ENCODE measurements at regions not wholly inside any gene's neighbourhood (a gene's known extent, or its start where the extent isn't known, plus 50 kb on each side); places are given as distances from the start of the nearest gene placed in this dataset.
"Not testable (repeated sequence)": the region's sequence is repeated elsewhere in the genome, so short reads cannot be mapped to it uniquely, and the experiment has no call there.

DNA sequence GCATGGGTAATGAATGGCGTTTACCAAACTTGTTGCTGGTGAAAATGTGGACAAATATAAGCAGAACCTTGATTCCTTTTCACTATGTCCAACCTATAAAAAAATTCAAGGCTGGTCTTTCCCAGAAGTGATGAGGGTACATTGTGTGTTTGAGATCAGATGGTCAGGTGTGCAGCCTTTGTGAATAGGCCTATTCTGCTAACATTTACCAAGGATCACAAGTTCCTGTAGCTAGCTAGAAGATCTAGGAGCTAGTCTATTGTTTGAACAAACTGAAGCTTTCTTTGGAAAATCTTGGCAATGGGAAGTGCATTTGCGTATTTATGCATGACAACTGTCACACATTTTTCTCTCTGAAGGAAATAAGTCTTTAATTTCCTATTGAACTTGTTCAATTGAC lies 489.6 kb downstream of the KLF5 start:
- DNase-seq (ENCODE audit: extremely low read depth in 1 of 11, low read depth in 9 of 11, low spot score in 4 of 11), result no peak

DNA sequence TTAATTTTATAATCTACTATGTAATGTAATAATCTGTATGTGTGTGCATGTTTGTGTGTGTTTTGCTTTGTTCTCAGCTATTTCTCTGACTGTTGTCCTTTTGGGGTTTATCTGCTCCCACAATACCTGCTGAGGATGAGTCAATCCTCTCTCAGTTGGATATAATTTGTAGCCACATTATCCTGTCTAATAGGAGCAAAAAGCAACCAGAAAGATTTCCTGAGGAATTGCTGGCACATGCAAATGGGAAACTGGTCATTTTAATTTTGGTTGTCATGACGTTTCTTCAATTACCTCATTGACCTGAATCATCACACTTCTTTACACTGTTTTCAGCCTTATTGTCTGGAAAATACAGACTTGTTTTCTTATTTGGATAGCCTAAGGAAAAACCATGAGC lies 488.4 kb downstream of the KLF5 start:
- DNase-seq (ENCODE audit: extremely low read depth in 1 of 11, low read depth in 9 of 11, low spot score in 4 of 11), result no peak

DNA sequence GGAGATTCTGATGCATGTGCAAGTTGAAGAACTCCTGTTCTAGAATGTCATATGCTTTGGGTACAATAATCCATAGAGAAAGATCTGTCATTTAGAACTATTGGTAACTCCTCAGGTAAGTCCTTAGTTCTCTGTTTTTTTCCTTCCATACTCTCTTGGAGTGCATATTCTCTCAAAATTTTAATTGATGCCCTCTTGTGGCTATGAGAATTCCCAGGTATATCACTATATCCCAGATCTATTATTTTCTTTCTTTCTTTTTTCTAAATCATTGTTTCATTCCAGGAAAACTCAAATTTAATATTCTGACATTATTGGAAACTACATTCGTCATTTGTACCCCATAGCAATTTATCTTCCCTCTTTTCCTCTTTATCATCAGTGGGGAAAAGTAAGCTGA lies 485.4 kb downstream of the KLF5 start:
- no peak for DNase-seq (ENCODE audit: extremely low read depth in 1 of 11, low read depth in 9 of 11, low spot score in 4 of 11)

DNA sequence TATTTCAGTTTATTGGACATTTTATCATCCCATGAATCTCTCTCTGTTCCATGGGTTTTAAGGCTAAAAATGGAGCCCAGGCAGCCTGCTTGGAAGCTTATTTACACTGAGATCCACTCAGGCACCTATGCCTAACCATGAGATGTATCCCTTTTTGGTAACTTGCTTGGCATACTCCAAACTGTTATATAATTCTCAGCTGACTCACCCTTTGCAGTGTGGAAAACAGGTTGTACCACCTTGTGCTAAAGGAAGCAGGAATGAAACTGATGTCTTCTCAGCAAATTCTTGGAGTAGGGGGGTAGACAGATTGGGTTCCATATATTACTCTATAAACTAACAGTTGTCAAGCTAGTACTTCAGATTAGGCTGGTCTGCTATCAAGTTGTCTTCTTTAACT lies 483.6 kb downstream of the KLF5 start:
- DNase-seq (ENCODE audit: extremely low read depth in 1 of 11, low read depth in 9 of 11, low spot score in 4 of 11), result no peak

DNA sequence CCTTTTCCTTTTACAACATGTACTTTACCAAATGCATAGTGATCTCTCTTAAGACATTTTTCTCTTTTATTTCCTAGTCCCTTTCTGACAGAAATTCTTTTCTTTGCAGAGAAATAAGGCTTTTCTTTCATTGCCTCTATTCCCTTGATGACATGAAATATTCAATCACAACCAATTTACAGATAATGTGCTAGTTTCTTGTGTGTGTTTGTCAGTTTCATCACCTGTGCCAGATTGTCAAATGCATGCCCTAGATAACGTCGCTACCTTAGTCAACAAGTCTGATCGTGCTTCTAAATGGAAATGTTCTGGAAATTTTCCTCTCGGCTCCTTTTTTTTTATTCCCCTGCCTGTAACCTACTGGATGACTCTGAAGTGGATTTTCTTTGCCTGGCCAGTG lies 478.1 kb downstream of the KLF5 start:
- DNase-seq (ENCODE audit: extremely low read depth in 1 of 11, low read depth in 9 of 11, low spot score in 4 of 11), result no peak

DNA sequence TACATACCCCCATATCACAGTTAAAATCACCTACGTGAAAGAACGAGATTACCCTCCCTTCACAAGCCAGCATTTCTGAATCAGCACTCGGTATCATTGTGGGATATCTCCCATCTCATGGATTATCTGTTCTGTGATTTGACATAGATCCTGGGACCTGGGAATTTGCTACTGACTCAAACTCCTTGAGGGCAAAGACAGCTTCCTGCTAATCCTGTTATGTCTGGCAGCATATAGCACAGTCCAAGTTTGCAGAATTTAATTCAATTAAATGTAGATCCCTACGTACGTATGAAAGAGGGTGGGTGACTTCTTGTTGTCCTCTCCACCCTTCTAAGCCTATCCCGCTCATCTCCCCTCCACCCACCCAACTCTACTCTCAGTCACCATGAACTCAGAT lies 476.5 kb downstream of the KLF5 start:
- no peak for DNase-seq (ENCODE audit: extremely low read depth in 1 of 11, low read depth in 9 of 11, low spot score in 4 of 11)

DNA sequence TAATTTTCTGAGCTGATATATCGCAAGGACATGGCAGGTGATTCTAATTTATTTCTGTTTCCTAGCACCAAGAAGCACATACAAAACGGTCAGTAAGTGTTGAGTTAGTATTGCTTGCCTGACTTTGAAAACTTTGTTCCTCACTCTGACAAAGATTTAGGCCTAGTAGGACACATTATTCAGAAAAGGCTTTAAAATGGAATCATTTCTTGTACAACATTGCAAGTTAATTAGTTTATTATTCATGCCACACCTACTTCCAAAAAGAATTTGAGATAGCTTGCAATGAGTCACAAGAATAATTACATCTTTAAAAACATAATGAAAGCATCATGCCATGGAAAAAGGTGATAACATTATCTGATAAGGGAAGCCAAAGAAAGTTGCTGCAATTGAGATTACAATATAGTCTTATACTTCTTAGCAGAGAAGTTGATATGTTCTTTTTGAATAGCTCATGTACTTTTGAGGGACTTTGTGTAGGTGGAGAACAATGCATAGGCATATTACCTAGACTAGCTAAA lies 474.2 kb downstream of the KLF5 start:
- no peak for DNase-seq (ENCODE audit: extremely low read depth in 1 of 11, low read depth in 9 of 11, low spot score in 4 of 11)

DNA sequence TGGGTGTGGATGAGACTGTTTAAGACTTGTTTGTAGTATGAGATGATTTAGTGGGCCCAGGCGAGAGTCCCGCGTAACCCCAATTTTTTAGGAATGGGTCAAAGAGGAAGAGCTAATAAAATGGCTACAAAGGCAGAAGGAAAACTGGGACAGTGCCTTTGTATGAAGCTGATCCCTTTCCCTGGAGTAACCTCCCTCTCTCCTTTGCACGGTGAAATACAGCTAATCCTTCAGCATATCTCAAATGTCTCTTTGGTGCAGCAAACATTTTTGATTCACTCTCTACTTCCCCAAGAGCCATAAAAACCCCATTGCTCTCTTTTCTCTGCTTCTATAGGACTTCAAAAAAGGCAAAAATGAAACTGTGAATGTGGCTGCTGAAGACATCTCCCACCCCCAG lies 473.8 kb downstream of the KLF5 start:
- no peak for DNase-seq (ENCODE audit: extremely low read depth in 1 of 11, low read depth in 9 of 11, low spot score in 4 of 11)

DNA sequence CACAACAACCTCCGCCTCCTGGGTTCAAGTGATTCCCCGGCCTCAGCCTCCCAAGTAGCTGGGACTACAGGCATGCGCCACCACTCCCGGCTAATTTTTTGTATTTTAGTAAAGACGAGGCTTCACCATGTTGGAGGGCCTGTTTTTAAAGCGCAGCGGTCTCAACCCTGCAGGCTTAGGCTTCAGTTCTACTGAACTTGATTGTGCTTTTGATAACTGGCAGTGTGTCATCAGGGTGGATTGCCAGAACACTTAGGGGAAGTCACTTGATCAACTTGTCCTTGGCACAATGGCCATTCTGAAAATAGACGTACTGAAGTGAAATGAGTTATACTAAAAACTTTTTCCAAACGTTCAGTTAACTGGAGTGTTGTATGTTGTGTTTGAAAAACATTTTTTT lies 472.2 kb downstream of the KLF5 start:
- DNase-seq (ENCODE audit: extremely low read depth in 1 of 11, low read depth in 9 of 11, low spot score in 4 of 11), result no peak

DNA sequence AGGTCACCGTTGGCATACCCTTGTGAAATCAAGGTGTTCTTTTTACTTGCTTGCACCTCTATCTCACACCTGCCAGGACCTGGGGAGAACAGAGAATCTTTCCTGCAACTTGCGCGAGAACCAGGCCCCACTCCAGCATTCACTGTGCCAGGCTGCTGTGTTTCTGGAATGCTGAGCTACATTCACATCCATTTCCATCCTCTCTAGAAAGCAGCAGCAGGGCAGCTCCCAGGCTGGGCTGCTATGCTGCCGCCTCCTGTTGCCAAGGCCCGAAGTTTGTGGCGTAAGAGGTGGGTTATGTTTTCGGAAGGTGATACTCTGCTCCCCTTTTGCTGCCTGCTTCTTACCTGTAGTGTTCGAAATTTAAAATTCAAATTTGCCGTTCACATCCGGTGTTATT lies 464.1 kb downstream of the KLF5 start:
- DNase-seq (ENCODE audit: extremely low read depth in 1 of 11, low read depth in 9 of 11, low spot score in 4 of 11), result no peak

DNA sequence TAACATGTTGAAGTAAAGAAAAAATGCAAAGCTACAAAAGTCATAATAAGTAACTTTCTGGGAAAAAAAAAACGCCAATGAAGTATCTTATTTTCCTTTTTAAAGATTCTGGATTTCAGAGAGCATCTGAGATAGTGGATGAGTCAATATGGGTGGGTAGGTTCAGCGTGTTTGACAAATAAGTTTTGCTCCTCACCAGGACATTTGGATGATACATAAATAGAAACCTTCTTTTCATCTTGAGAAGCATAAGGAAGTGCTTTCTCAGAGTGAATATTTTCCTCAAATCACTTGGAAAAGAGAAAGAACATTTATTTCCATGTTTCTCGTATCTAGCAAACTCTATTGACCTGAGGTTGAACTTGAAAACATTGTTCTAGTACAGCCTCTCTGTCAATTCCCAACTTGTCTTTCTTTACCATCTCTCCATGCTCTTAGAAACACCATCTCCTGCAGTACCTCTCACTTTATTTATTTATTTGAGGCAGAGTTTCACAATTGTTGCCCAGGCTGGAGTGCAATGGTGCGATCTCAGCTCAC lies 463.2 kb downstream of the KLF5 start:
- no peak for DNase-seq (ENCODE audit: extremely low read depth in 1 of 11, low read depth in 9 of 11, low spot score in 4 of 11)

DNA sequence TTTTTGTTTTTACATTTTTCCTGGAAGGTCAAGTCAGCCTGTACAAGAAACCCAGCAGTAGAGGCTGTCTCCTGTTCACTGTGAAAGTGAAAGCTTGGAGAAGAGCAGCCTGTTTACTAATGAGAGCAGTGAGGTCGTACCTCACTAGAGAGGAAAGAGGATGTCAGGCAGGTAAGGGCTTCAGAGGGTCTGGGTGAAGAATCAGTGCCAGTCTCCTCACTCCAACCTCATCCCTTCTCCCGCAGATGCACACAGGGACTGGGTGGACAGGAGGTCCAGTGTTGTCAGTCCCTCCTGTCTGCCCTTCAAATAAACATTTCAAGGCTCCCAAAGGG lies 462.5 kb downstream of the KLF5 start:
- DNase-seq (ENCODE audit: extremely low read depth in 1 of 11, low read depth in 9 of 11, low spot score in 4 of 11), result no peak

DNA sequence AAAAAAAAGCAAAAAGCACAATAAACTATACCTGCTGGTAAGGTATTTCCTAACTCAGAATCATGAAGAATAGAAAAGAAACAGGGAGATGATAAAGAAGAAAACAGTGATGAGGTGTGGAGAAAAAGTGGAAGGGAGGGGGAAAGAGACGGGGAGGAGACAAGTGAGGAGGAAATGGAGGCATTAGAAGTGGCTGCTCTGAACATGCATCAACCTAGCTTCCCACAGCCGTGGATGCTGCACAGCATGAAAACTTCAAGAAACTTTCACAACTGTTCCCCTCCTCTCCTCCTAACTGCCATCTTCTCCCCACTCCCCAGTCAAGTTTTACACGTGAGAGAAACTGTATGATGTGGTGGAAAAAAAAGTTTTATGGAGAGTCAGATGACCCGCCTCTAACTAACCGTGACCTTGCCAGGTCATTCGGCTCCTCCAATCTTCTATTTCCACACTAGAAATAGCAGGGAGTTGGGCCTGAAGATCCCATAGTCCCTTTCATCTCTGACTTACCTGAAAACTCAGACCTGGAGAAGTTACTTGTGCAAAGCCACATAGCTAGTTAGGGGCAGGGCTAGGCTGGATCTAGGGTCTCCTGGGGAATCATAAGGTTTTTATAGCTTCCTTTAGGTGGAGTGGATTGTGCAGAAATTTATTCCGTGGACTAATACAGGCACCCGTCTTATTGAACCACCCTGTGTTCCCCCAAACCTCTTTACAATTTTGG lies 461.9 kb downstream of the KLF5 start:
- no peak for DNase-seq (ENCODE audit: extremely low read depth in 1 of 11, low read depth in 9 of 11, low spot score in 4 of 11)

DNA sequence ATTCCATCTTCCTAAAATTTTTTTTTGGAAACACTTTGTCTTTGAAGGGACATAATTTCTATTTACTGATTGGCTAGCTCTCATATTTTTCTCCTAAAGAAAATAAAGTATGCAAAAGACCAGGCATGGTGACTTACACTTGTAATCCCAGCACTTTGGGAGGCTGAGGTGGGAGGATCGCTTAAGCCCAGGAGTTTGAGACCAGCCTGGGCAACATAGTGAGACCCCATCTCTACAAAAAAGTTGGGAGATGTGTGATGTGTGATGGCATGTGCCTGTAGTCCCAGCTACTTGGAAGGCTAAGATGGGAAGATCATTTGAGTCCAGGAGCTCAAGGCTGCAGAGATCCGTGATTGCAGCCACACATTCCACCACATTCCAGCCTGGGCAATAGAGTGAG lies 461.3 kb downstream of the KLF5 start:
- DNase-seq (ENCODE audit: extremely low read depth in 1 of 11, low read depth in 9 of 11, low spot score in 4 of 11), result not testable (repeated sequence)

DNA sequence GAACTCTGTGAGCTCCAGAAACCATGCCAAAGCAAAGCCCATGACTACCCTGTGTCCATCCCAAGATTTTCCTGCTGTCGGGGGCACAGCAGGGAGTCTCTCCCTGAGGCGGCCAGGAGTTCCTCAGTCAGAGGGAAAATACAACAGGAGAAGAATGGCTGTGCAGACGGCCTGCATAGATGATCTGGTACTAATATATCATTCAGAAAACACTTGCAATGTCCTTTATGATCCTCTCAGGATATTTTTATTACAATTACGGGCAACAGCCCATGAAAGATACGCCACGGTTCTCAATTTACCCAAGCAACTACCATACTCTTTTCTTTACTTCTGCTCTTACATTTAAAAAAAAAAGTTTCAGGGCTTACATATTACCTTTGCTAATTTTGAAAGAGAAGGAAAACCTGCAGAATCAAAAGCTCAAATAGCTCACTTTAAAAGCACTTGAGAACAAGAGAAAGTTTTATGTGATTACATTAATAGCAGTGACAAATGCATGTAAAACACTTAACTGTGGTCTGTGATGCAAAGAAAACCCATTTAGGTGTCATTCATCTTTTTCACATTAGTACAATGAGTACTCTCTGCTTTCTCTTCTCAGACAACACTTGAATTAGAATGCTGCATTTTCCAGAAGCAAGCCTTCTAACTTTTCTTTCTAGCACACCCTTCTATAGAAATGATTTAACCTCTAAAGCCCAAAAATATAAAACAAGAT lies 460.8 kb downstream of the KLF5 start:
- no peak for DNase-seq (ENCODE audit: extremely low read depth in 1 of 11, low read depth in 9 of 11, low spot score in 4 of 11)

DNA sequence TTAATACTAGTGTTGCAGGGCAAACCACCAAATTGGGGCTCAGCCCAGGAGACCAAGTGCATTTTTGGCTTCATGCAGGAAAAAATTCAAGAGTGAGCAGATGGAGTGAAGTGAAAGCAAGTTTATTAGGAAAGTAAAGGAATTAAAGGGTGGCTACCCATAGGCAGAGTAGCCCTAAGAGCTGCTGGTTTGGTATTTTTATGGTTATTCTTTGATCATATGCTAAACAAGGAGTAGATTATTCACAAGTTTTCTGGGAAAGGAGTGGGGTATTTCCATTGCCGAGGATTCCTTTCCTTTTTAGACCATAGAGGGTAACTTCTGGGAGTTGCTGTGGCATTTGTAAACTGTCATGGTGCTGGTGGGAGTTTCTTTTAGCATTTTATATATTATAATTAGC lies 459.0 kb downstream of the KLF5 start:
- DNase-seq (ENCODE audit: extremely low read depth in 1 of 11, low read depth in 9 of 11, low spot score in 4 of 11), result no peak

DNA sequence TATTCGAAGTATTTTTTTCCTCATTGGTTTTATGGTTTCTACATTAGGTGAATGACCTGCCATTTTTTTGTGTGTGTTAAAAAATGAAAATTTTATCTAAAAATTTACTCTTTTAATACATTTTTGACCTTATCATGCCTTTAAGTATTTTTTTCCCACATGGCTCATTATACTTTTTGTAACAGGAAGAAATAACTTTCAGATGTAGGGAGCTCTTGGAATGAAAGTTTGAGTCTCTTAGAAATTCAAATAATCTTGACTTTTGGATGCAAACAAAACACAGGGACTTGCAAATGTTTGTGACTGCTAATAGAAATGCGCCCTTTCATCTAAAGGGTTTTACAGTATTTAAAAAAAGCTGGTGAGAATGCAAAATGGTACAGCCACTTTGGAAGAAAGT lies 457.9 kb downstream of the KLF5 start:
- no peak for DNase-seq (ENCODE audit: extremely low read depth in 1 of 11, low read depth in 9 of 11, low spot score in 4 of 11)

DNA sequence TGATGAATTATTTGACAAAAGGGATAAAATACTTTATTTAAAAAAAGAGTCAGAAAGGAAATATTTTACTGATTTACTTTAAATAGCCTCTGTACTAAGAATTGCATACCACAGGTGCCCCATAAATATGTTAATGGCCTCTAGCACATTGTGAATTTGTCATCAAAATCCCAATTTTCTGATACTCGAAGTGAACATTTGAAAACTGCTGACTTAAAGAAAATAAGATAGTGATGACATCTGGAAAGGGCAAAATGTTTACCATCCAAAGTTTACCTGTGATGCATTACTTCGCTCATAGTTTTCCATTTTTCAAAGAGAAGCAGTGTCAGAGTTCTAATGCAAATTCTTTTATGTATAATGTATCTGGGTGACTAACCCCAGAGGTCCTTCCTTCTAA lies 455.4 kb downstream of the KLF5 start:
- DNase-seq (ENCODE audit: extremely low read depth in 1 of 11, low read depth in 9 of 11, low spot score in 4 of 11), result no peak

DNA sequence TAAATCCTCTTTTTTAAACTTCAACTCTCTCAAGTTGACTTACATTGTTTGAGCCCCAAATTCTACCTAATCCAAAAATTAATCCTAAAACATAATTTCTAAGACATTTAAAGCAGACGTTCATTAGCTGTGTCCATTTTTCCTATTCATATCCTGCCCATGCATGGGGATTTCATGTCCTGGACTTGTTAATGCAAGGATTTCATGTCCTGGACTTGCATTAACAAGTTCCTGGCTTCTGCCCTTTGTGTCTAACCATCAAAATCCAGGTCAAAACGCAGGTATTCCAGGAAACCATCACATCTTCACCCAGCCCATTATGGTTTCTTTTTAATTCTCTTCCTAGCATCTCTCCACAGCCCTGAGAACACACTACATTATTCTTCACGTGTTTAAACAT lies 454.9 kb downstream of the KLF5 start:
- no peak for DNase-seq (ENCODE audit: extremely low read depth in 1 of 11, low read depth in 9 of 11, low spot score in 4 of 11)

DNA sequence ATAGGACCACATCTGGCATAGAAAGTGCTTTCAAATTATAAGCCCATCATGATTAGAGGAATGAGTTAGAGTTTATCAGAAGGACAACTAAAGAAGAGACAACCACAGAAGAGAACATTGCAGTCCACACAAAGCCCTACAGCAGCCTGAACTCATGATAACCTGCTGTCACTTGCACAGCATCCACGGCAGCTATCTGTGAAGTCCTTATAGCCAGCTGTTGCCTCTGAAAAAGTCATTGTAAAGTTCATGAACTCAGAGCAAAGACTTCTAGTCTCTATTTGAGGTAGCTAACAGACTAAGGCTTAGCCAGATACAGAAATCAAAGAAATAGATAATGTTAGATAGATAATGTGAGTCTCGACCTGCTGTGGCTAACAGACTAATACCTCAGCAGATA lies 450.0 kb downstream of the KLF5 start:
- no peak for DNase-seq (ENCODE audit: extremely low read depth in 1 of 11, low read depth in 9 of 11, low spot score in 4 of 11)

All from renal cortex interstitium (tissue), 11 donors.